ENCODE measurements at regions not wholly inside any gene's neighbourhood (a gene's known extent, or its start where the extent isn't known, plus 50 kb on each side); places are given as distances from the start of the nearest gene placed in this dataset.
"Not testable (repeated sequence)": the region's sequence is repeated elsewhere in the genome, so short reads cannot be mapped to it uniquely, and the experiment has no call there.

GRCh38 chr15:25990220-25990619, 127.1 kb upstream of the ATP10A start:
- DNase-seq (ENCODE audit: low read depth, low spot score), result no peak
- H3K9me3 ChIP-seq (ENCODE audit: control insufficient read depth, insufficient read depth, low read length), result no peaks in the 10 kb centered on the region
- no CpG with 5 or more reads among the region's 15 CpGs for WGBS (ENCODE audit: insufficient coverage, insufficient read length)
- H3K4me1 ChIP-seq (ENCODE audit: control insufficient read depth, insufficient read depth, low read length), result peaks cover 2% of the 10 kb centered on the region
- no peak overlapping the region for H3K27ac ChIP-seq (ENCODE audit: low read length)
- no peaks in the 10 kb centered on the region for H3K36me3 ChIP-seq (ENCODE audit: control insufficient read depth, insufficient read depth, low read length)
- no peak overlapping the region for H3K4me3 ChIP-seq (ENCODE audit: low read length)
- H3K27me3 ChIP-seq (ENCODE audit: control insufficient read depth, insufficient read depth, low read length), result no peaks in the 10 kb centered on the region

- no peaks in the 10 kb centered on the region for H3K9me3 ChIP-seq (ENCODE audit: control insufficient read depth, insufficient read depth, low read length)
- no peaks in the 10 kb centered on the region for H3K36me3 ChIP-seq (ENCODE audit: control insufficient read depth, insufficient read depth, low read length)
- no peak overlapping the region for H3K4me3 ChIP-seq (ENCODE audit: low read length)
- H3K27ac ChIP-seq (ENCODE audit: low read length), result no peak overlapping the region
- H3K4me1 ChIP-seq (ENCODE audit: control insufficient read depth, insufficient read depth, low read length), result peaks cover under 1% of the 10 kb centered on the region; the same call in 1 of the 2 replicates
- no CpG with 5 or more reads among the region's 25 CpGs for WGBS (ENCODE audit: insufficient coverage, insufficient read length)
- no peak for DNase-seq (ENCODE audit: low read depth, low spot score)
- no peaks in the 10 kb centered on the region for H3K27me3 ChIP-seq (ENCODE audit: control insufficient read depth, insufficient read depth, low read length)
Observed at GRCh38 chr15:25989327-25989726, 126.2 kb upstream of the ATP10A start.

GRCh38 chr15:25988716-25989115, 125.6 kb upstream of the ATP10A start:
- no CpG with 5 or more reads among the region's 9 CpGs for WGBS (ENCODE audit: insufficient coverage, insufficient read length)

GRCh38 chr15:25987638-25988037, 124.5 kb upstream of the ATP10A start:
- H3K4me3 ChIP-seq (ENCODE audit: low read length), result no peak overlapping the region
- DNase-seq (ENCODE audit: low read depth, low spot score), result no peak
- H3K4me1 ChIP-seq (ENCODE audit: control insufficient read depth, insufficient read depth, low read length), result no peaks in the 10 kb centered on the region
- no CpG with 5 or more reads among the region's 4 CpGs for WGBS (ENCODE audit: insufficient coverage, insufficient read length)
- H3K9me3 ChIP-seq (ENCODE audit: control insufficient read depth, insufficient read depth, low read length), result no peaks in the 10 kb centered on the region
- H3K27me3 ChIP-seq (ENCODE audit: control insufficient read depth, insufficient read depth, low read length), result no peaks in the 10 kb centered on the region
- H3K36me3 ChIP-seq (ENCODE audit: control insufficient read depth, insufficient read depth, low read length), result no peaks in the 10 kb centered on the region
- no peak overlapping the region for H3K27ac ChIP-seq (ENCODE audit: low read length)

More at GRCh38 chr15:25988716-25989115, 125.6 kb upstream of the ATP10A start:
- not testable (repeated sequence) for H3K4me1 ChIP-seq (ENCODE audit: control insufficient read depth, insufficient read depth, low read length); H3K36me3 ChIP-seq (ENCODE audit: control insufficient read depth, insufficient read depth, low read length); H3K9me3 ChIP-seq (ENCODE audit: control insufficient read depth, insufficient read depth, low read length); H3K4me3 ChIP-seq (ENCODE audit: low read length); H3K27ac ChIP-seq (ENCODE audit: low read length); H3K27me3 ChIP-seq (ENCODE audit: control insufficient read depth, insufficient read depth, low read length); DNase-seq (ENCODE audit: low read depth, low spot score)

GRCh38 chr15:25985165-25985564, 122.0 kb upstream of the ATP10A start:
- H3K4me1 ChIP-seq (ENCODE audit: control insufficient read depth, insufficient read depth, low read length), result no peaks in the 10 kb centered on the region
- no peak for DNase-seq (ENCODE audit: low read depth, low spot score)
- no peaks in the 10 kb centered on the region for H3K9me3 ChIP-seq (ENCODE audit: control insufficient read depth, insufficient read depth, low read length)
- H3K27ac ChIP-seq (ENCODE audit: low read length), result no peak overlapping the region
- no peaks in the 10 kb centered on the region for H3K27me3 ChIP-seq (ENCODE audit: control insufficient read depth, insufficient read depth, low read length)
- WGBS (ENCODE audit: insufficient coverage, insufficient read length), result no CpG with 5 or more reads among the region's 4 CpGs
- no peak overlapping the region for H3K4me3 ChIP-seq (ENCODE audit: low read length)
- H3K36me3 ChIP-seq (ENCODE audit: control insufficient read depth, insufficient read depth, low read length), result no peaks in the 10 kb centered on the region

GRCh38 chr15:25982736-25983135, 119.6 kb upstream of the ATP10A start:
- no peak overlapping the region for H3K27ac ChIP-seq (ENCODE audit: low read length)
- WGBS (ENCODE audit: insufficient coverage, insufficient read length), result no CpG with 5 or more reads among the region's 6 CpGs
- H3K4me1 ChIP-seq (ENCODE audit: control insufficient read depth, insufficient read depth, low read length), result no peaks in the 10 kb centered on the region; the same call in 1 of the 2 replicates
- no peaks in the 10 kb centered on the region for H3K27me3 ChIP-seq (ENCODE audit: control insufficient read depth, insufficient read depth, low read length)
- H3K9me3 ChIP-seq (ENCODE audit: control insufficient read depth, insufficient read depth, low read length), result no peaks in the 10 kb centered on the region
- no peak for DNase-seq (ENCODE audit: low read depth, low spot score)
- H3K36me3 ChIP-seq (ENCODE audit: control insufficient read depth, insufficient read depth, low read length), result no peaks in the 10 kb centered on the region
- no peak overlapping the region for H3K4me3 ChIP-seq (ENCODE audit: low read length)

GRCh38 chr15:25981114-25981513, 118.0 kb upstream of the ATP10A start:
- no peaks in the 10 kb centered on the region for H3K36me3 ChIP-seq (ENCODE audit: control insufficient read depth, insufficient read depth, low read length)
- H3K27me3 ChIP-seq (ENCODE audit: control insufficient read depth, insufficient read depth, low read length), result no peaks in the 10 kb centered on the region
- no CpG with 5 or more reads among the region's 3 CpGs for WGBS (ENCODE audit: insufficient coverage, insufficient read length)
- H3K4me3 ChIP-seq (ENCODE audit: low read length), result no peak overlapping the region
- no peaks in the 10 kb centered on the region; the same call in 1 of the 2 replicates for H3K4me1 ChIP-seq (ENCODE audit: control insufficient read depth, insufficient read depth, low read length)
- no peak overlapping the region for H3K27ac ChIP-seq (ENCODE audit: low read length)
- no peak for DNase-seq (ENCODE audit: low read depth, low spot score)
- H3K9me3 ChIP-seq (ENCODE audit: control insufficient read depth, insufficient read depth, low read length), result no peaks in the 10 kb centered on the region

GRCh38 chr15:25972141-25972675, 109.1 kb upstream of the ATP10A start:
- DNase-seq (ENCODE audit: low read depth, low spot score), result no peak
- H3K27ac ChIP-seq (ENCODE audit: low read length), result no peak overlapping the region
- no peaks in the 10 kb centered on the region for H3K36me3 ChIP-seq (ENCODE audit: control insufficient read depth, insufficient read depth, low read length)
- H3K27me3 ChIP-seq (ENCODE audit: control insufficient read depth, insufficient read depth, low read length), result no peaks in the 10 kb centered on the region
- no peaks in the 10 kb centered on the region for H3K9me3 ChIP-seq (ENCODE audit: control insufficient read depth, insufficient read depth, low read length)
- H3K4me1 ChIP-seq (ENCODE audit: control insufficient read depth, insufficient read depth, low read length), result no peaks in the 10 kb centered on the region
- WGBS (ENCODE audit: insufficient coverage, insufficient read length), result no CpG with 5 or more reads among the region's 4 CpGs
- H3K4me3 ChIP-seq (ENCODE audit: low read length), result no peak overlapping the region

- Histone ChIP-seq H3K9me3 (ENCODE audit: control insufficient read depth, insufficient read depth, low read length) (no peaks in the 10 kb centered on the region), H3K27ac (ENCODE audit: low read length) (no peak overlapping the region), H3K36me3 (ENCODE audit: control insufficient read depth, insufficient read depth, low read length) (no peaks in the 10 kb centered on the region), H3K27me3 (ENCODE audit: control insufficient read depth, insufficient read depth, low read length) (no peaks in the 10 kb centered on the region), H3K4me3 (ENCODE audit: low read length) (no peak overlapping the region), H3K4me1 (ENCODE audit: control insufficient read depth, insufficient read depth, low read length) (no peaks in the 10 kb centered on the region)
- DNase-seq (ENCODE audit: low read depth, low spot score), result no peak
- WGBS (ENCODE audit: insufficient coverage, insufficient read length), result no CpG with 5 or more reads among the region's 6 CpGs
Observed at GRCh38 chr15:25971053-25971452, 107.9 kb upstream of the ATP10A start.

- no peak for DNase-seq (ENCODE audit: low read depth, low spot score)
- no peak overlapping the region for H3K27ac ChIP-seq (ENCODE audit: low read length)
- no peak overlapping the region for H3K4me3 ChIP-seq (ENCODE audit: low read length)
- no peaks in the 10 kb centered on the region for H3K36me3 ChIP-seq (ENCODE audit: control insufficient read depth, insufficient read depth, low read length)
- no peaks in the 10 kb centered on the region for H3K27me3 ChIP-seq (ENCODE audit: control insufficient read depth, insufficient read depth, low read length)
- H3K9me3 ChIP-seq (ENCODE audit: control insufficient read depth, insufficient read depth, low read length), result no peaks in the 10 kb centered on the region
- no CpG with 5 or more reads among the region's 4 CpGs for WGBS (ENCODE audit: insufficient coverage, insufficient read length)
- peaks cover under 1% of the 10 kb centered on the region; the same call in 1 of the 2 replicates for H3K4me1 ChIP-seq (ENCODE audit: control insufficient read depth, insufficient read depth, low read length)
Observed at GRCh38 chr15:25969886-25970285, 106.8 kb upstream of the ATP10A start.

- no peak overlapping the region for H3K27ac ChIP-seq (ENCODE audit: low read length)
- no peak overlapping the region for H3K4me3 ChIP-seq (ENCODE audit: low read length)
- WGBS (ENCODE audit: insufficient coverage, insufficient read length), result no CpG with 5 or more reads among the region's 3 CpGs
- H3K9me3 ChIP-seq (ENCODE audit: control insufficient read depth, insufficient read depth, low read length), result no peaks in the 10 kb centered on the region
- H3K27me3 ChIP-seq (ENCODE audit: control insufficient read depth, insufficient read depth, low read length), result no peaks in the 10 kb centered on the region
- no peak for DNase-seq (ENCODE audit: low read depth, low spot score)
- peaks cover 3% of the 10 kb centered on the region for H3K4me1 ChIP-seq (ENCODE audit: control insufficient read depth, insufficient read depth, low read length)
- H3K36me3 ChIP-seq (ENCODE audit: control insufficient read depth, insufficient read depth, low read length), result no peaks in the 10 kb centered on the region
Observed at GRCh38 chr15:25967116-25967515, 104.0 kb upstream of the ATP10A start.
